CD4-positive, CD25-positive, alpha-beta regulatory T cell (primary cell): ENCODE measurements at regions not wholly inside any gene's neighbourhood (a gene's known extent, or its start where the extent isn't known, plus 50 kb on each side); places are given as distances from the start of the nearest gene placed in this dataset.

Experiments used
- ATAC-seq, 2 donors: fragments of 150-1000 bp; cut with Tn5 transposase; one replicate each; pipeline ENCODE4 v1.10.0; 2021; ENCODE audit warnings: low read depth in 2 of 2, moderate number of reproducible peaks in 2 of 2, moderate library complexity in 1 of 2
- DNase-seq, 3 donors: peaks; one replicate each; pipeline versions ENCODE4 v3.0.0 to v3.0.0-alpha.2; 2012 to 2022; ENCODE audit warnings: mixed read lengths in 1 of 3
- H3K27ac ChIP-seq: one replicate; pipeline ENCODE4 v1.7.0; 2013; ENCODE audit warnings: mild to moderate bottlenecking, low read length; ENCODE audit not compliant: insufficient read depth, poor library complexity, severe bottlenecking
- H3K27me3 ChIP-seq: one replicate; pipeline ENCODE4 v1.7.0; 2013; ENCODE audit warnings: low read length; ENCODE audit not compliant: control insufficient read depth, insufficient read depth
- H3K36me3 ChIP-seq: one replicate; pipeline ENCODE4 v1.7.0; 2013; ENCODE audit warnings: mild to moderate bottlenecking, low read length, moderate library complexity; ENCODE audit not compliant: control insufficient read depth, insufficient read depth
- H3K4me1 ChIP-seq: 2 replicates; pipeline ENCODE4 v1.7.0; 2013; ENCODE audit warnings: mild to moderate bottlenecking, low read length; ENCODE audit not compliant: insufficient read depth, control insufficient read depth, poor library complexity, severe bottlenecking
- H3K4me3 ChIP-seq: one replicate; pipeline ENCODE4 v1.7.0; 2013; ENCODE audit warnings: low read depth, mild to moderate bottlenecking, low read length, moderate library complexity
- H3K9me3 ChIP-seq, 2 experiments: 1 replicate in 1 of 2; 2 replicates in 1 of 2; pipeline ENCODE4 v1.7.0; 2013; ENCODE audit warnings: low read length in 2 of 2, mild to moderate bottlenecking in 1 of 2, moderate library complexity in 1 of 2; ENCODE audit not compliant: control insufficient read depth in 2 of 2
- H3K27ac Mint-ChIP-seq, 3 donors: one replicate each; pipeline ENCODE4 v1.8.0; 2020 to 2022; ENCODE audit warnings: mild to moderate bottlenecking in 3 of 3, mixed read lengths in 3 of 3, moderate library complexity in 2 of 3
- H3K27me3 Mint-ChIP-seq: one replicate; pipeline ENCODE4 v1.8.0; 2022; ENCODE audit warnings: mild to moderate bottlenecking, mixed read lengths
- H3K36me3 Mint-ChIP-seq: one replicate; pipeline ENCODE4 v1.8.0; 2020; ENCODE audit warnings: mixed read lengths
- H3K4me1 Mint-ChIP-seq, 4 donors: one replicate each; pipeline ENCODE4 v1.8.0; 2020 to 2022; ENCODE audit warnings: mixed read lengths in 4 of 4, mild to moderate bottlenecking in 1 of 4
- H3K4me3 Mint-ChIP-seq, 4 donors: one replicate each; pipeline ENCODE4 v1.8.0; 2020 to 2022; ENCODE audit warnings: mild to moderate bottlenecking in 4 of 4, mixed read lengths in 4 of 4, moderate library complexity in 3 of 4
- H3K9me3 Mint-ChIP-seq, 7 donors: one replicate each; pipeline ENCODE4 v1.8.0; 2020 to 2022; ENCODE audit warnings: mixed read lengths in 7 of 7, mild to moderate bottlenecking in 3 of 7, moderate library complexity in 2 of 7

DNA sequence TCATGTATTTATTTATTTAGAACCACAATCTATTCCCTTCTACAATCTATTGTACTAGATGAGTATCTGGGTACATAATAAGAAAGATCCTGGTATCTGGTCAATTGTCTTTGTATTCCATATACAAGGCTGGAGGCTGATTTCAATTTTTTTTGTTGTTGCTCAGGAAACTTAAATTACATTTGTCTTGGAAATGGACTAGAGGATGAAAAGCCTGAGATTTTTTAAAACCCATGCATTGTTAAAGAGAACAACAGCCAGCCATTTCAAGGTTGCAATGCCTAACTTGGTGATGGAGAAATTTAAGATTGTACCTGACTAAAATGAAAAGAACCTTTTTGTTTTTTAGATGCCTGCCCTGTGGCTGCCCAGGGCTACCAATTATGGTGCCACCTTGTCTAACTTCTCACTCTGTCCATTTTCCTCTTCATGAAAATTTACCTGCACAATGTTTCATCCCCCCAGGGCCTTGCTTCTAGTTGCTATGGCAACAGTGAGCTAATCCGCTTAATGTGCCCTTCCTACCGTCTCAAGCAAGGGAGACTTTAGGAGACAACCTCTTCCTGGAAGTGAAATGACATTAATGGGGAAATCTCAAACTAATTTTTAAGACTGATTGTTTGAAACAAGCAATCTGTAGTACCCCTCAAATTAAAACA is 203.7 kb upstream of the PHYHIPL start:
- H3K4me1 ChIP-seq: no peaks in the 10 kb centered on the region
- Mint-ChIP-seq H3K27me3 (no peaks in the 10 kb centered on the region), H3K4me3 (no peak overlapping the region), H3K9me3 (peaks cover 0 to 3% (median 0%) of the 10 kb centered on the region in 7 donors), H3K36me3 (no peaks in the 10 kb centered on the region), H3K27ac (no peak overlapping the region), H3K4me1 (no peaks in the 10 kb centered on the region)
- ATAC-seq: no peak
- H3K36me3 ChIP-seq: no peaks in the 10 kb centered on the region
- no peaks in the 10 kb centered on the region for H3K27me3 ChIP-seq
- H3K4me3 ChIP-seq: no peak overlapping the region
- DNase-seq: no peak
- no peak overlapping the region for H3K27ac ChIP-seq
- H3K9me3 ChIP-seq: no peaks in the 10 kb centered on the region

- Histone ChIP-seq H3K36me3 (no peaks in the 10 kb centered on the region), H3K27ac (no peak overlapping the region), H3K9me3 (no peaks in the 10 kb centered on the region), H3K27me3 (no peaks in the 10 kb centered on the region), H3K4me3 (no peak overlapping the region), H3K4me1 (no peaks in the 10 kb centered on the region)
- H3K27me3 Mint-ChIP-seq: no peaks in the 10 kb centered on the region
- ATAC-seq: no peak
- no peak overlapping the region for H3K4me3 Mint-ChIP-seq
- no peaks in the 10 kb centered on the region for H3K4me1 Mint-ChIP-seq
- H3K36me3 Mint-ChIP-seq: no peaks in the 10 kb centered on the region
- no peak overlapping the region for H3K27ac Mint-ChIP-seq
- H3K9me3 Mint-ChIP-seq: peaks cover 0 to 3% (median 0%) of the 10 kb centered on the region in 7 donors
- DNase-seq: no peak
Measured at GRCh38 chr10:58973235-58973595, 203.2 kb upstream of the PHYHIPL start.

DNA sequence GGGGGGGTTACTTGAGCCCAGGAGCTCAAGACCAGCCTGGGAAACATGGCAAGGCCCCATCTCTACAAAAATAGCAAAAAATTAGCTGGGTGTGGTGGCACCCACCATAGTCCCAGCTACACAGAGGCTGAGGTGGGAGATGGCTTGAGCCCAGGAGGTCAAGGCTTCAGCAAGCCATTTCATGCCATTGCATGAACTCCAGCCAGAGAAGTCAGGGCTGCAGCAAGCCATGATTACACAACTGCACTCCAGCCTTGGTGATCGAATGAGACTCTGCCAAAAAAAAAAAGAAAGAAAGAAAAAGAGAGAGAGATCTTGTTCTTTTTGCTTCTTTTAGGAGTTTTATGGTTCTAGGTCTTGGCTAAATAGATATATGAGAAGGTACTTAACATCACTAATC is 200.2 kb upstream of the PHYHIPL start:
- no peak for ATAC-seq
- H3K36me3 ChIP-seq: no peaks in the 10 kb centered on the region
- no peak overlapping the region for H3K4me3 Mint-ChIP-seq
- H3K4me1 ChIP-seq: no peaks in the 10 kb centered on the region
- H3K27me3 ChIP-seq: no peaks in the 10 kb centered on the region
- DNase-seq: no peak
- no peaks in the 10 kb centered on the region for H3K36me3 Mint-ChIP-seq
- peaks cover 0 to 6% (median 0%) of the 10 kb centered on the region in 7 donors for H3K9me3 Mint-ChIP-seq
- H3K27ac ChIP-seq: no peak overlapping the region
- no peaks in the 10 kb centered on the region for H3K27me3 Mint-ChIP-seq
- H3K9me3 ChIP-seq: no peaks in the 10 kb centered on the region
- no peaks in the 10 kb centered on the region for H3K4me1 Mint-ChIP-seq
- H3K4me3 ChIP-seq: no peak overlapping the region
- H3K27ac Mint-ChIP-seq: no peak overlapping the region

- no peaks in the 10 kb centered on the region for H3K36me3 ChIP-seq
- no peaks in the 10 kb centered on the region for H3K27me3 ChIP-seq
- no peaks in the 10 kb centered on the region for H3K4me1 ChIP-seq
- H3K9me3 ChIP-seq: no peaks in the 10 kb centered on the region
- H3K36me3 Mint-ChIP-seq: no peaks in the 10 kb centered on the region
- H3K4me1 Mint-ChIP-seq: no peaks in the 10 kb centered on the region
- H3K4me3 ChIP-seq: no peak overlapping the region
- H3K27ac Mint-ChIP-seq: no peak overlapping the region
- H3K4me3 Mint-ChIP-seq: no peak overlapping the region
- H3K27me3 Mint-ChIP-seq: no peaks in the 10 kb centered on the region
- H3K27ac ChIP-seq: no peak overlapping the region
- H3K9me3 Mint-ChIP-seq: peaks cover 0 to 8% (median 0%) of the 10 kb centered on the region in 7 donors
- DNase-seq (no peak), ATAC-seq (no peak)
Measured at GRCh38 chr10:58979711-58980110, 196.7 kb upstream of the PHYHIPL start.

GRCh38 chr10:58980826-58981415 is 195.5 kb upstream of the PHYHIPL start:
- Mint-ChIP-seq H3K9me3 (peaks cover 0 to 8% (median 0%) of the 10 kb centered on the region in 7 donors), H3K4me1 (no peaks in the 10 kb centered on the region), H3K27me3 (no peaks in the 10 kb centered on the region), H3K27ac (no peak overlapping the region), H3K4me3 (no peak overlapping the region), H3K36me3 (no peaks in the 10 kb centered on the region)
- Histone ChIP-seq H3K4me1 (no peaks in the 10 kb centered on the region), H3K36me3 (no peaks in the 10 kb centered on the region), H3K4me3 (no peak overlapping the region), H3K27me3 (no peaks in the 10 kb centered on the region), H3K9me3 (no peaks in the 10 kb centered on the region), H3K27ac (no peak overlapping the region)
- DNase-seq (no peak), ATAC-seq (no peak)

DNA sequence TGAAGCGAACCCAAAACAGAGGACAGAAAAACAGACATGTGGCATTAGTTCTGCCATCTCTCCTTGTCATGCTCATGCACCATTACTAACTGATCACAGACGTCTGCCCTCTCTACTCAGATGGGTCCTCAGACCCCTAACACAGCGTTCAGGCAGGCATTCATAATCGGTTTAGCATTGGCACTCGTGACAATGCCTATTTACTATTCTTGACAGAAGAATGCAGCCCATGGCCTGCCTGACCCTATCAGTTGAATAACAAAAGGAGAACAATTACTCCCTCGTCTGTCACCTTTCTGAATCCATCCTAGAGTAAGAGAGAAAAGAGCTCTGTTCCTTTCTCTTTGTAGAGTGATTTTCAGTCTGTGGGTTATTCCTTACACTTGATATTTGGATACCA is 194.6 kb upstream of the PHYHIPL start:
- H3K27me3 Mint-ChIP-seq: no peaks in the 10 kb centered on the region
- DNase-seq (no peak), ATAC-seq (no peak)
- peaks cover 0 to 8% (median 0%) of the 10 kb centered on the region in 7 donors for H3K9me3 Mint-ChIP-seq
- Histone ChIP-seq H3K9me3 (no peaks in the 10 kb centered on the region), H3K4me3 (no peak overlapping the region), H3K36me3 (no peaks in the 10 kb centered on the region), H3K27me3 (no peaks in the 10 kb centered on the region), H3K4me1 (no peaks in the 10 kb centered on the region), H3K27ac (no peak overlapping the region)
- no peak overlapping the region for H3K27ac Mint-ChIP-seq
- H3K4me3 Mint-ChIP-seq: no peak overlapping the region
- H3K4me1 Mint-ChIP-seq: no peaks in the 10 kb centered on the region
- no peaks in the 10 kb centered on the region for H3K36me3 Mint-ChIP-seq

- no peak overlapping the region for H3K27ac ChIP-seq
- H3K36me3 ChIP-seq: no peaks in the 10 kb centered on the region
- no peak overlapping the region for H3K4me3 Mint-ChIP-seq
- H3K27me3 ChIP-seq: no peaks in the 10 kb centered on the region
- H3K4me1 ChIP-seq: no peaks in the 10 kb centered on the region
- no peaks in the 10 kb centered on the region for H3K27me3 Mint-ChIP-seq
- H3K4me1 Mint-ChIP-seq: no peaks in the 10 kb centered on the region
- no peaks in the 10 kb centered on the region for H3K9me3 ChIP-seq
- ATAC-seq (no peak), DNase-seq (no peak)
- peaks cover 0 to 8% (median under 1%) of the 10 kb centered on the region in 7 donors for H3K9me3 Mint-ChIP-seq
- H3K36me3 Mint-ChIP-seq: no peaks in the 10 kb centered on the region
- H3K4me3 ChIP-seq: no peak overlapping the region
- H3K27ac Mint-ChIP-seq: no peak overlapping the region
Measured at GRCh38 chr10:58982470-58983239, 193.8 kb upstream of the PHYHIPL start.
